ENCODE measurements at regions not wholly inside any gene's neighbourhood (a gene's known extent, or its start where the extent isn't known, plus 50 kb on each side); places are given as distances from the start of the nearest gene placed in this dataset.

GRCh38 chr5:54719384-54720283, 202.1 kb downstream of the SNX18 start:
- peak; percentile 93 for DNase-seq (ENCODE audit: low read depth, low spot score)

GRCh38 chr5:54718656-54719055, 201.1 kb downstream of the SNX18 start:
- peak; percentile 75 for DNase-seq (ENCODE audit: low read depth, low spot score)

GRCh38 chr5:54717870-54718269, 200.3 kb downstream of the SNX18 start:
- DNase-seq (ENCODE audit: low read depth, low spot score): no peak

GRCh38 chr5:54717459-54717858, 199.9 kb downstream of the SNX18 start:
- DNase-seq (ENCODE audit: low read depth, low spot score): no peak

- DNase-seq (ENCODE audit: low read depth, low spot score): peak; percentile 32
Measured at GRCh38 chr5:54713923-54714581, 196.5 kb downstream of the SNX18 start.

GRCh38 chr5:54709096-54709495, 191.5 kb downstream of the SNX18 start:
- no peak for DNase-seq (ENCODE audit: low read depth, low spot score)

- DNase-seq (ENCODE audit: low read depth, low spot score): no peak
Measured at GRCh38 chr5:54707841-54708240, 190.3 kb downstream of the SNX18 start.

GRCh38 chr5:54705994-54706653, 188.6 kb downstream of the SNX18 start:
- no peak for DNase-seq (ENCODE audit: low read depth, low spot score)

- no peak for DNase-seq (ENCODE audit: low read depth, low spot score)
Measured at GRCh38 chr5:54704825-54705224, 187.3 kb downstream of the SNX18 start.

GRCh38 chr5:54704333-54704732, 186.8 kb downstream of the SNX18 start:
- no peak for DNase-seq (ENCODE audit: low read depth, low spot score)

GRCh38 chr5:54703565-54704255, 186.2 kb downstream of the SNX18 start:
- no peak for DNase-seq (ENCODE audit: low read depth, low spot score)

- DNase-seq (ENCODE audit: low read depth, low spot score): peak; percentile 72
Measured at GRCh38 chr5:54703133-54703532, 185.6 kb downstream of the SNX18 start.

GRCh38 chr5:54702470-54702869, 184.9 kb downstream of the SNX18 start:
- no peak for DNase-seq (ENCODE audit: low read depth, low spot score)

GRCh38 chr5:54700986-54701578, 183.5 kb downstream of the SNX18 start:
- peak; percentile 97 for DNase-seq (ENCODE audit: low read depth, low spot score)

GRCh38 chr5:54696931-54697330, 179.4 kb downstream of the SNX18 start:
- DNase-seq (ENCODE audit: low read depth, low spot score): no peak

- DNase-seq (ENCODE audit: low read depth, low spot score): no peak
Measured at GRCh38 chr5:54696346-54696745, 178.8 kb downstream of the SNX18 start.

- no peak for DNase-seq (ENCODE audit: low read depth, low spot score)
Measured at GRCh38 chr5:54695198-54695966, 177.8 kb downstream of the SNX18 start.

- DNase-seq (ENCODE audit: low read depth, low spot score): no peak
Measured at GRCh38 chr5:54693936-54694657, 176.5 kb downstream of the SNX18 start.

GRCh38 chr5:54692631-54693030, 175.1 kb downstream of the SNX18 start:
- DNase-seq (ENCODE audit: low read depth, low spot score): no peak

- no peak for DNase-seq (ENCODE audit: low read depth, low spot score)
Measured at GRCh38 chr5:54691656-54692055, 174.1 kb downstream of the SNX18 start.

Measured in astrocyte of the hippocampus (primary cell).